ENCODE measurements at regions not wholly inside any gene's neighbourhood (a gene's known extent, or its start where the extent isn't known, plus 50 kb on each side); places are given as distances from the start of the nearest gene placed in this dataset.

DNA sequence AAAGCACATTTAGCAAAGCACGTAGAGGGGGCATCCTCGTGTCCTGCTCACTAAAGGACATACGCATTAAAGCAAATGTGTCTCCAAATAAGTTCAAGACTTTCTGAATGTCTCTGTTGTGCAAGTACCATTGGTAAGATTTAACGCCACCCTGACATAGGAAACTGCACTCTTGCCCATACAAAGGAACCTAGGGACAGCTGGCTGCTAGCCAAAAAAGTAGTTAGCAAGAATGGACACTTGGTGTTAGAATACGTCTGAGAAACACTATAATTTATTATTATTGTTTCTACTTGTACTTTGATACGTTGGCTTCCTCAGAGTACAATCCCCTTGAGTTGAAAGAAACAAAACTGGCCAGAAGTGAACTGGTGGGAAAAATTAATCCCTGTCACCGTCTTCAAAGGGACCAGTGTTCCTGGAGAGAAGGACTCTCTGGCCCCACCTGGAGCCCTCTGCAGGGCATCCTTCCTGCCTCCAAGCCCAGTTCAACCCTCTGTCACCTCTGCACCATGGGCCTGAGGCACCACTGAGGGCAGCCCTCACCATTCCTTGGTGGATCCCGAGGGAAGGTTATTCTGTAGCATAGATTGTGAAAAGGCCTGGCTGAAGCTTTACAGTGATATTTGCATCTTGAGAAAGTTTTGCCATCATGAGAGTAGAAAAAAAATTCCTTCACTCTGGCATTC is 51.4 kb upstream of the APCDD1 start:
- no peak for DNase-seq

DNA sequence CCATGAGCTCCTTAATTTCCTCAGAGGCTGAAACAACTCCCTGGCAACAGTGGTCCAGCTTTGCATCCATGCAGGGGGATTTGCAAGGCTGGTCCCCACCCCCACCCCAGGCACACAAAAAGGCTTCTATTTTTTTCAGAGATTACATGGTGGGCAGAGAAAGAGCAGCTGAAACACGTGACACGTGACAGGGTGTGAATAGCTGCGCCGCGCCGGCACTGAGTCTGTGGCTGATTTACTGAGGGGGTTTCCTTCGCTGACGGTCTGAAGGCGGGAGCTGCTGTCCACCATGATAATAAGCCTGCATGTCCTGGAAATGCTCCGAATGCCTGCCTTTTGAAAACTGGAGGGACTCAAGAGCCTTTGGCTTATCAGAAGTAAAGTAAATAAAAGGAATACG is 50.7 kb upstream of the APCDD1 start:
- no peak for DNase-seq

DNA sequence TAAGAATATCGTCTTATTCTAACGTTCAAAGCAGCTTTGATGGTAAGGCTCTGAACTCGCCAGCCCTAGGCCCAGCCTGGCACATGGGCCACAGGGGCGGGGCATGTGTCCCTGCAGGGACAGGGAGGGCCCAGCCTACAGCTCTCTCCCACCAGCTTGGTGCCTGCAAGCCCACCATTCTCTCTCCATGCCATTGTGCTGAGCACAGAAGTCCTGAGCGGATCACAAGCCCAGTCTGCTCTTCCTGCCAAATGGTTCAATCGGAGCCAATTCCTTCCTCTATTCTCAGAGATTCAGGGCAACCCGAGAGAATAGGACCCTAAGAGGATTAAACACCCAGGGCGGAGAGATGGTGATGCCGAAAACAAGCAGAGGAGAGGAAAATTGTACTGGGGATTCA is 50.3 kb upstream of the APCDD1 start:
- DNase-seq = no peak
